Cardiac muscle cell (in vitro differentiated cells and primary cell): ENCODE measurements at regions not wholly inside any gene's neighbourhood (a gene's known extent, or its start where the extent isn't known, plus 50 kb on each side); places are given as distances from the start of the nearest gene placed in this dataset.

Experiments used
- DNase-seq, 2 donors: peaks; one replicate each; pipeline versions ENCODE4 v3.0.0 to v3.0.0-alpha.2; 2010 to 2017; ENCODE audit warnings: low read depth in 1 of 2, low spot score in 1 of 2
- H3K27ac ChIP-seq: fragments of 200-600 bp; sonication (generic); 2 replicates; pipeline ENCODE4 v1.5.1; 2016
- H3K27me3 ChIP-seq: fragments of 200-600 bp; sonication (generic); 2 replicates; pipeline ENCODE4 v1.6.0; 2016; ENCODE audit warnings: control low read depth
- H3K36me3 ChIP-seq: fragments of 200-600 bp; sonication (generic); 2 replicates; pipeline ENCODE4 v1.5.1; 2016; ENCODE audit warnings: control low read depth
- H3K4me1 ChIP-seq: fragments of 200-600 bp; sonication (generic); 2 replicates; pipeline ENCODE4 v1.8.1; 2017; ENCODE audit warnings: low read depth, mild to moderate bottlenecking, mixed run types
- H3K4me3 ChIP-seq: fragments of 200-600 bp; sonication (generic); 2 replicates; pipeline ENCODE4 v1.5.1; 2016; ENCODE audit warnings: mild to moderate bottlenecking
- H3K9me3 ChIP-seq: fragments of 200-600 bp; sonication (generic); 2 replicates; pipeline ENCODE4 v1.5.1; 2017; ENCODE audit warnings: low read depth, mild to moderate bottlenecking, control low read depth
- TF ChIP-seq, protein P1 (sequence below): IDR thresholded peaks from 2 replicates; pipeline ENCODE4 v1.5.1; 2012; ENCODE audit warnings: low read depth, mild to moderate bottlenecking, low read length

DNA sequence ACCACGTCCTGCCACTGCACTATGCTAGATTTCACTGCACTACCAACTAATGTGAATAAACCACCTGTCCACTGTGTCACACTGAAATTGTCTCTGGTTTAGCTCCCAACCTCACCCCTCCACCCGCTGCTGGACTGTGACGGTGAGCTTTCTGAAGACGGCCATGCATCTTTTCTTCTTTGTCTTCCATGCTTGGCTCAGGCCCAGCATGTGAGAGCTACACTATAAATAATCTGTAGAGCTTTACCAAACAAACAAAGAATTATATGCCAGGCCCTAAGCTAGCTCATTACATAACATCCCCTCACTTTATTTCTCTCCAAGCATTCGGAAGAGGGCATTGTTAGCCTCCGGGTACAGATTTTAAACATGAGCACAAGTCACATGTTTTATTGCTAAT, 633.2 kb downstream of the TNS3 start:
- Histone ChIP-seq H3K4me1 (no peaks in the 10 kb centered on the region), H3K27me3 (no peaks in the 10 kb centered on the region), H3K36me3 (no peaks in the 10 kb centered on the region), H3K27ac (no peak overlapping the region), H3K4me3 (no peak overlapping the region), H3K9me3 (no peaks in the 10 kb centered on the region)
- no peak for DNase-seq
- TF ChIP-seq, protein P1, sequence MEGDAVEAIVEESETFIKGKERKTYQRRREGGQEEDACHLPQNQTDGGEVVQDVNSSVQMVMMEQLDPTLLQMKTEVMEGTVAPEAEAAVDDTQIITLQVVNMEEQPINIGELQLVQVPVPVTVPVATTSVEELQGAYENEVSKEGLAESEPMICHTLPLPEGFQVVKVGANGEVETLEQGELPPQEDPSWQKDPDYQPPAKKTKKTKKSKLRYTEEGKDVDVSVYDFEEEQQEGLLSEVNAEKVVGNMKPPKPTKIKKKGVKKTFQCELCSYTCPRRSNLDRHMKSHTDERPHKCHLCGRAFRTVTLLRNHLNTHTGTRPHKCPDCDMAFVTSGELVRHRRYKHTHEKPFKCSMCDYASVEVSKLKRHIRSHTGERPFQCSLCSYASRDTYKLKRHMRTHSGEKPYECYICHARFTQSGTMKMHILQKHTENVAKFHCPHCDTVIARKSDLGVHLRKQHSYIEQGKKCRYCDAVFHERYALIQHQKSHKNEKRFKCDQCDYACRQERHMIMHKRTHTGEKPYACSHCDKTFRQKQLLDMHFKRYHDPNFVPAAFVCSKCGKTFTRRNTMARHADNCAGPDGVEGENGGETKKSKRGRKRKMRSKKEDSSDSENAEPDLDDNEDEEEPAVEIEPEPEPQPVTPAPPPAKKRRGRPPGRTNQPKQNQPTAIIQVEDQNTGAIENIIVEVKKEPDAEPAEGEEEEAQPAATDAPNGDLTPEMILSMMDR, result no peak

DNA sequence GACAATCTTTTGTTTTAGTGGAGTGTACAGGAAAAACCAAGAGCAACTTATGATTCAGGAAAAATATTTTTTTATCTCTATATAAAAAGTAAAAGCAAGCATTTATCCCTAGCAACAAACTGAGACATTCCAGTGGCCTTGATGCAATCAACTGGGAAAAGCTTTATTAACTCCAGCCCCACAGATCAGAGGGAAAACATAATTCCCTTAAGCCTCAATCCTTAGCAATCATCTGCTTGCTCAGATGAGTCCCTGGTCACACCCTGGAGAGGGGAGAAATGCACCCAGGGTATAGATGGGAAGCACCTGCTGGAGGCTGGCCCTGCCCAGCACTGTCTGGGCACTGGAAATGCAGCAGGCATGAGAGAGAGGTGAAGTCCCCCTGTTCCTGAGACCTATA, 636.6 kb downstream of the TNS3 start:
- Histone ChIP-seq H3K27ac (no peak overlapping the region), H3K4me1 (no peaks in the 10 kb centered on the region), H3K27me3 (no peaks in the 10 kb centered on the region), H3K9me3 (no peaks in the 10 kb centered on the region), H3K36me3 (no peaks in the 10 kb centered on the region), H3K4me3 (no peak overlapping the region)
- TF ChIP-seq, protein P1, result no peak
- no peak for DNase-seq

DNA sequence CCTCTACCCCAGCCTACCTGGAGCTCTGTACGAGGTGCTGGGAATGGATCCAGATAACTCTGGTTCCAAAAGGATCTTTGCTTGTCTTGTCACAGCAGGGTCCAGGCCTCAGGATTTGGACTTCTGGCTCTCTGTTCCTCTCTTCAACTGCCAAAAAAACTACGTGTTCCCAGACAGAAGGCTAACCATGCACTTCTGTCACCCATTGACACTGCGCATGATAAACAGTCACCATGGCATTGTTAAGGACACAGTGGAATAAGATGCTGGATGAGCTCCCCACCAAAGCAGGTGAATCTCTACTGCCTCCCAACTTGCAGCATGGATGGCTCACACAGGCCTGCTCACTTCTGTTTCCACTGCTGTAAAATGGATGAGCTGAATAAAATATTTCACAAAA, 637.9 kb downstream of the TNS3 start:
- Histone ChIP-seq H3K27ac (no peak overlapping the region), H3K9me3 (no peaks in the 10 kb centered on the region), H3K4me1 (no peaks in the 10 kb centered on the region), H3K36me3 (no peaks in the 10 kb centered on the region), H3K27me3 (no peaks in the 10 kb centered on the region), H3K4me3 (no peak overlapping the region)
- TF ChIP-seq, protein P1, result no peak
- DNase-seq, result no peak

DNA sequence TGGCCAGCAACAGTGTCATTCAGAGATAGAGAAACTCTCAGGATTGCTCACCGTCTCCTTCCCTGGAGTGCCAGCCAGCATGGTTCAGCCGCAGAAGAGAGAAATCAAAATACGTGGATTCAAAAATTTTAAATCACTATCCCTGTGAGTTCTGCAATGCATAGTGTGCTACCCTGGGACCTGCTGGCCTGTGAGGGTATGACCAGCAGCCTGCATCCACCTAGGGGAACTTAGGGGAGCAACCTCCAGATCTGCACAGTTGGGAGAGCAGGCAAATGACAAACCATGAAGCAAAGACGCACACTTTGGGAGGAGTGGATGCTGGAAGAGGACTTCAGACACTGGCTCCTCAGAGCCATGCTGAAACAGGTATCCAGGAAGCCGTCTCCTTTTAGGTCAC, 639.3 kb downstream of the TNS3 start:
- no peak overlapping the region for H3K27ac ChIP-seq
- no peak for DNase-seq
- TF ChIP-seq, protein P1, result no peak
- H3K27me3 ChIP-seq, result no peaks in the 10 kb centered on the region
- no peaks in the 10 kb centered on the region for H3K4me1 ChIP-seq
- no peak overlapping the region for H3K4me3 ChIP-seq
- no peaks in the 10 kb centered on the region for H3K9me3 ChIP-seq
- H3K36me3 ChIP-seq, result no peaks in the 10 kb centered on the region

DNA sequence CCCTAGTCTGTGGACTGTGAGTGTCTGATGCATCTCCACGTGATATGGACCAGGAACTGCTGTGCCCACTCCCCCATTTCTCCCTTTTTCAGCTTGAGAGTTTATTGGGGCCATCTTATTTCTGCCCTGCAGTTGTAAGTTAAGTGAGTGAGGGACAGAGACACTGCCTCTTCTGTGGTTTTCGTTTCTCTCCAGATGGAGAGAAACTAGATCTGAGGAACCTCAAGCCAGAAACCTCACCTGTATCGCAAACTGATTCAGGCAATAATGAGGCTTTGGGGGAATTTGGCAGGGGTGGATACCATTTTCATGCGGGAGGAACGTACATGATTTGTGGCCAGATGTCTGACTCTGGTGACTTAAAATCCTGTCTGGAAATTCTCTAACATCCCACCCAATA, 641.7 kb downstream of the TNS3 start:
- no peaks in the 10 kb centered on the region for H3K9me3 ChIP-seq
- H3K36me3 ChIP-seq, result no peaks in the 10 kb centered on the region
- TF ChIP-seq, protein P1, result no peak
- no peak overlapping the region for H3K4me3 ChIP-seq
- no peak overlapping the region for H3K27ac ChIP-seq
- H3K27me3 ChIP-seq, result no peaks in the 10 kb centered on the region
- DNase-seq, result no peak
- H3K4me1 ChIP-seq, result no peaks in the 10 kb centered on the region

DNA sequence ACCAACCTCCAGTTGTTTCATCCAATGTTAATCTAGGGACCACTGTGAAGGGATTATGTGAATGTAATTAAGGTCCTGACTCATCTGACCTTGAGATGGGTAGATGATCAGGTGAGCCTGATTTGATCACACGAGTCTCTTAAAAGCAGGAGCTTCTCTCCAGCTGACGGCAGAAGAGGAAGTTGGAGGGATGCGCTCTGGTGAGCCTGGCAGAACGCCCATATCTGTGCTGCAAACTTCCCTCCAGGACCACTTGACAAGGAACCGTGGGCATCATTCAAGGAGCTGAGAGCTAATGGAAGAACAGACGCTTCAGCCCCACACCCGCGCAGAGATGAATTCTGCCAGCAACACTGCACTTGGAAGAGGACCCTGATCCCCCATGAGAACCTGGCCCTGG, 642.4 kb downstream of the TNS3 start:
- DNase-seq, result no peak
- Histone ChIP-seq H3K4me3 (no peak overlapping the region), H3K27ac (no peak overlapping the region), H3K36me3 (no peaks in the 10 kb centered on the region), H3K9me3 (no peaks in the 10 kb centered on the region), H3K27me3 (no peaks in the 10 kb centered on the region), H3K4me1 (no peaks in the 10 kb centered on the region)
- TF ChIP-seq, protein P1, result no peak
